OCI-LY3 (cell line): ENCODE measurements at regions not wholly inside any gene's neighbourhood (a gene's known extent, or its start where the extent isn't known, plus 50 kb on each side); places are given as distances from the start of the nearest gene placed in this dataset.

Experiments
- H2AFZ ChIP-seq: fragments of 200-600, 300-600 bp; shearing (Covaris generic); 2 replicates; pipeline ENCODE4 v1.6.0; 2014; ENCODE audit warnings: antibody characterized with exemption, low read depth, low read length
- H3K27ac ChIP-seq: fragments of 200-600, 300-600 bp; sonication (generic); 2 replicates; pipeline ENCODE4 v1.5.1; 2014; ENCODE audit warnings: mild to moderate bottlenecking, low read length, moderate library complexity, mixed read lengths
- H3K27me3 ChIP-seq: fragments of 200-600, 300-600 bp; sonication (generic); 2 replicates; pipeline ENCODE4 v1.6.1; 2014; ENCODE audit warnings: low read depth, low read length, mixed read lengths
- H3K36me3 ChIP-seq: fragments of 200-600, 300-600 bp; sonication (generic); replicated peaks from 2 replicates; pipeline ENCODE3; 2014; ENCODE audit warnings: low read depth, low read length, mixed read lengths
- H3K4me1 ChIP-seq: fragments of 300-600, 200-600 bp; sonication (generic); 2 replicates; pipeline ENCODE4 v1.6.1; 2014; ENCODE audit warnings: low read length, mixed read lengths
- H3K4me2 ChIP-seq: fragments of 200-600, 300-600 bp; sonication (generic); 2 replicates; pipeline ENCODE4 v1.6.1; 2014; ENCODE audit warnings: low read length, mixed read lengths
- H3K4me3 ChIP-seq: fragments of 300-600, 200-600 bp; sonication (generic); 2 replicates; pipeline ENCODE4 v1.5.1; 2014; ENCODE audit warnings: antibody characterized with exemption, mild to moderate bottlenecking, low read length, moderate library complexity
- H3K79me2 ChIP-seq: fragments of 300-600, 200-600 bp; shearing (Covaris generic); 2 replicates; pipeline ENCODE4 v1.6.1; 2014; ENCODE audit warnings: mild to moderate bottlenecking, low read length, mixed read lengths
- H3K9ac ChIP-seq: fragments of 300-600, 200-600 bp; shearing (Covaris generic); 2 replicates; pipeline ENCODE4 v1.6.0; 2014; ENCODE audit warnings: mild to moderate bottlenecking, low read length, moderate library complexity
- H3K9me3 ChIP-seq: fragments of 200-600, 300-600 bp; shearing (Covaris generic); 2 replicates; pipeline ENCODE4 v1.6.1; 2014; ENCODE audit warnings: low read length, mixed read lengths; ENCODE audit not compliant: insufficient read depth
- H4K20me1 ChIP-seq: fragments of 200-600, 300-600 bp; sonication (generic); 2 replicates; pipeline ENCODE4 v1.6.1; 2016; ENCODE audit warnings: low read length, mixed read lengths; ENCODE audit not compliant: insufficient read depth
- CTCF ChIP-seq: fragments of 200-600, 300-600 bp; sonication (generic); IDR thresholded peaks from 2 replicates; pipeline ENCODE4 v1.5.1; 2014; ENCODE audit warnings: antibody characterized with exemption, low read length, low read depth
- EZH2phosphoT487 ChIP-seq: fragments of 200-600 bp; shearing (Covaris generic); IDR thresholded peaks from 2 replicates; pipeline ENCODE4 v1.6.1; 2018; ENCODE audit warnings: antibody characterized with exemption, mixed run types, low read depth

GRCh38 chr9:32698706-32699277, 63.3 kb upstream of the TAF1L start:
- Histone ChIP-seq H2AFZ (no peak overlapping the region), H3K27me3 (peaks cover 17% of the 10 kb centered on the region; the same call in 1 of the 2 replicates), H3K4me3 (no peak overlapping the region), H3K9ac (no peak overlapping the region), H3K79me2 (no peaks in the 10 kb centered on the region), H3K27ac (no peak overlapping the region), H3K36me3 (no peaks in the 10 kb centered on the region), H3K4me2 (no peak overlapping the region), H3K4me1 (peaks cover 12% of the 10 kb centered on the region), H4K20me1 (no peaks in the 10 kb centered on the region), H3K9me3 (no peaks in the 10 kb centered on the region)
- no peak for TF ChIP-seq CTCF
- no peak for TF ChIP-seq EZH2phosphoT487

- H3K4me2 ChIP-seq = no peak overlapping the region
- H3K4me3 ChIP-seq = no peak overlapping the region
- H3K79me2 ChIP-seq = no peaks in the 10 kb centered on the region
- H3K27ac ChIP-seq = no peak overlapping the region
- H3K36me3 ChIP-seq = no peaks in the 10 kb centered on the region
- no peak for TF ChIP-seq CTCF
- no peak for TF ChIP-seq EZH2phosphoT487
- H3K4me1 ChIP-seq = peaks cover 34% of the 10 kb centered on the region
- H3K9ac ChIP-seq = no peak overlapping the region
- H3K9me3 ChIP-seq = no peaks in the 10 kb centered on the region
- H2AFZ ChIP-seq = no peak overlapping the region
- no peaks in the 10 kb centered on the region for H4K20me1 ChIP-seq
- peaks cover 17% of the 10 kb centered on the region; the same call in 1 of the 2 replicates for H3K27me3 ChIP-seq
These were observed 66.0 kb upstream of the TAF1L start for GRCh38 chr9:32701321-32702022.

GRCh38 chr9:32703635-32704034, 68.2 kb upstream of the TAF1L start:
- H3K9me3 ChIP-seq = no peaks in the 10 kb centered on the region
- no peaks in the 10 kb centered on the region for H3K36me3 ChIP-seq
- TF ChIP-seq EZH2phosphoT487 (no peak), CTCF (peak; percentile 83)

GRCh38 chr9:32704343-32704742, 68.9 kb upstream of the TAF1L start:
- H3K9me3 ChIP-seq = no peaks in the 10 kb centered on the region
- peak overlapping the region; percentile 50; the same call in 1 of the 2 replicates for H3K4me2 ChIP-seq
- H3K9ac ChIP-seq = no peak overlapping the region
- no peak overlapping the region for H3K27ac ChIP-seq
- TF ChIP-seq CTCF (no peak), EZH2phosphoT487 (no peak)
- peaks cover 34% of the 10 kb centered on the region for H3K4me1 ChIP-seq
- H3K79me2 ChIP-seq = no peaks in the 10 kb centered on the region
- H3K27me3 ChIP-seq = peaks cover 17% of the 10 kb centered on the region; the same call in 1 of the 2 replicates
- H4K20me1 ChIP-seq = no peaks in the 10 kb centered on the region
- no peak overlapping the region for H2AFZ ChIP-seq
- no peak overlapping the region for H3K4me3 ChIP-seq
- H3K36me3 ChIP-seq = no peaks in the 10 kb centered on the region

More at GRCh38 chr9:32703635-32704034, 68.2 kb upstream of the TAF1L start:
- Histone ChIP-seq H3K9ac (no peak overlapping the region), H3K4me1 (peaks cover 34% of the 10 kb centered on the region), H3K4me2 (no peak overlapping the region), H3K4me3 (no peak overlapping the region), H4K20me1 (no peaks in the 10 kb centered on the region), H3K27me3 (peaks cover 17% of the 10 kb centered on the region; the same call in 1 of the 2 replicates), H3K27ac (no peak overlapping the region), H2AFZ (no peak overlapping the region), H3K79me2 (no peaks in the 10 kb centered on the region)
